Kidney (tissue), 13 donors: ENCODE measurements at regions not wholly inside any gene's neighbourhood (a gene's known extent, or its start where the extent isn't known, plus 50 kb on each side); places are given as distances from the start of the nearest gene placed in this dataset.

Experiments
- DNase-seq, 5 donors: peaks; one replicate each; pipeline ENCODE4 v3.0.0-alpha.2; 2013 to 2020
- FAIRE-seq: peaks from 2 replicates; lab custom pipeline; 2012; peaks lifted over from hg19 to GRCh38; lab: Jason Lieb, UNC
- H3K27ac ChIP-seq, 2 donors: one replicate each; pipeline ENCODE4 v1.7.0; 2013; ENCODE audit warnings: low read depth in 2 of 2, low read length in 2 of 2, inconsistent platforms in 1 of 2
- H3K27me3 ChIP-seq: one replicate; pipeline ENCODE4 v1.7.1; 2013; ENCODE audit warnings: low read length, inconsistent platforms; ENCODE audit not compliant: control insufficient read depth, insufficient read depth
- H3K36me3 ChIP-seq, 3 donors: one replicate each; pipeline versions ENCODE4 v1.7.0 to v1.7.1; 2013; ENCODE audit warnings: low read length in 3 of 3, control low read depth in 1 of 3, inconsistent platforms in 1 of 3; ENCODE audit not compliant: insufficient read depth in 3 of 3, control insufficient read depth in 2 of 3
- H3K4me1 ChIP-seq, 3 donors: one replicate each; pipeline versions ENCODE4 v1.7.0 to v1.7.1; 2013; ENCODE audit warnings: low read length in 3 of 3, inconsistent platforms in 1 of 3, low read depth in 1 of 3; ENCODE audit not compliant: control insufficient read depth in 2 of 3, insufficient read depth in 2 of 3
- H3K4me3 ChIP-seq, 3 donors: one replicate each; pipeline versions ENCODE4 v1.7.0 to v1.8.1; 2013; ENCODE audit warnings: low read length in 3 of 3, control low read depth in 1 of 3, inconsistent platforms in 1 of 3
- H3K9ac ChIP-seq, 3 donors: one replicate each; pipeline versions ENCODE4 v1.7.0 to v1.7.1; 2013; ENCODE audit warnings: low read length in 3 of 3, control low read depth in 1 of 3, inconsistent platforms in 1 of 3
- H3K9me3 ChIP-seq, 3 donors: one replicate each; pipeline versions ENCODE4 v1.7.0 to v1.7.1; 2013; ENCODE audit warnings: low read length in 3 of 3, control low read depth in 1 of 3, inconsistent platforms in 1 of 3; ENCODE audit not compliant: control insufficient read depth in 2 of 3, insufficient read depth in 1 of 3
- CTCF ChIP-seq: IDR thresholded peaks from 3 replicates; pipeline ENCODE4 v1.5.1; 2012; ENCODE audit warnings: mild to moderate bottlenecking, moderate library complexity, borderline replicate concordance; ENCODE audit not compliant: insufficient read depth; ENCODE audit errors: extremely low read depth
- intact Hi-C: fragments of 100-400 bp; cut with DNase I; formaldehyde crosslinking; loops from one replicate; pipeline ENCODE4 v1.11.1; 2022
- donor health status: control.
- donor health status: control.
- donor health status: control.
- donor health status: control.
- donor health status: control.
- donor health status: DM: yes; HTN: yes; CAD: no.
- donor health status: Normal renal cell carcinoma (clear cell type).

- H3K27me3 ChIP-seq: no peaks in the 10 kb centered on the region
- DNase-seq (peak in 2 of 5 donors; percentile 5 to 45), FAIRE-seq (no peak)
- intact Hi-C loops: no loop called here
- no peak overlapping the region for H3K27ac ChIP-seq
- no peak for TF ChIP-seq CTCF
- H3K4me1 ChIP-seq: no peaks in the 10 kb centered on the region
- H3K4me3 ChIP-seq: no peak overlapping the region
- no peak overlapping the region for H3K9ac ChIP-seq
- H3K36me3 ChIP-seq: no peaks in the 10 kb centered on the region
- no peaks in the 10 kb centered on the region for H3K9me3 ChIP-seq
Observed at GRCh38 chr4:8770518-8771257, 101.0 kb downstream of the HMX1 start.

GRCh38 chr4:8769645-8770517, 101.8 kb downstream of the HMX1 start:
- no peak for FAIRE-seq
- intact Hi-C loops: no loop called here
- DNase-seq: peak in 2 of 5 donors; percentile 20 to 48
- H3K27me3 ChIP-seq: no peaks in the 10 kb centered on the region
- no peak overlapping the region for H3K27ac ChIP-seq
- no peak overlapping the region for H3K9ac ChIP-seq
- TF ChIP-seq CTCF: no peak
- no peak overlapping the region for H3K4me3 ChIP-seq
- no peaks in the 10 kb centered on the region for H3K9me3 ChIP-seq
- H3K36me3 ChIP-seq: no peaks in the 10 kb centered on the region
- no peaks in the 10 kb centered on the region for H3K4me1 ChIP-seq

GRCh38 chr4:8768357-8768999, 103.2 kb downstream of the HMX1 start:
- Histone ChIP-seq H3K27me3 (no peaks in the 10 kb centered on the region), H3K4me1 (no peaks in the 10 kb centered on the region), H3K36me3 (no peaks in the 10 kb centered on the region), H3K27ac (no peak overlapping the region), H3K9me3 (no peaks in the 10 kb centered on the region), H3K4me3 (no peak overlapping the region), H3K9ac (no peak overlapping the region)
- FAIRE-seq (no peak), DNase-seq (peak in 2 of 5 donors; percentile 20 to 37)
- intact Hi-C loops: no loop called here
- TF ChIP-seq CTCF: no peak
